NCI-H128 (cell line): ENCODE measurements at regions not wholly inside any gene's neighbourhood (a gene's known extent, or its start where the extent isn't known, plus 50 kb on each side); places are given as distances from the start of the nearest gene placed in this dataset.

Experiments used
- DNase-seq: peaks from one replicate; lab custom pipeline; 2025; ENCODE audit not compliant: unreplicated experiment; lab: John Stamatoyannopoulos, UW

- no peak for DNase-seq
These were observed 142.0 kb upstream of the SLCO3A1 start for GRCh38 chr15:91711384-91712033.

- no peak for DNase-seq
These were observed 141.2 kb upstream of the SLCO3A1 start for GRCh38 chr15:91712286-91712685.

- DNase-seq, result no peak
These were observed 137.0 kb upstream of the SLCO3A1 start for GRCh38 chr15:91716536-91716935.

DNA sequence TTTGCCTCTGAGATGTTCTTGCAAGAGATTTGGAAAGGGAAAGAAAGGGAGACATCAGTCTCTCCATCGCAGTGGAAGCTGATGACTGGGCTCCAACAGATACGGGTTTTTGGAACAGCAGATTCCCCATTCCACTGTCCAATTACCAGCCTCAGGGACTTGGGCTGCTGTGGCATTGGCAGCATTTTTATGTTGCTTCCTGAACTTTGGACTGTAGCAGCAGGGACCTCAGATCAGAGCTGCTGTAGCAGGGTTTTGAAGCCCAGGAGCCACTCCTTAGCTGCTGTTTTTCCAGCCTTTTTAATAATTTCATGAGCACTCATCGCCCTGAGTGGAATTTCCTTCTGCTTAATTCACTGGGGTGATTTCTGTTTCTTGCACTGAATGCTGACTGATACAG, 135.7 kb upstream of the SLCO3A1 start:
- DNase-seq, result no peak

GRCh38 chr15:91723959-91724358, 129.5 kb upstream of the SLCO3A1 start:
- DNase-seq, result no peak

DNA sequence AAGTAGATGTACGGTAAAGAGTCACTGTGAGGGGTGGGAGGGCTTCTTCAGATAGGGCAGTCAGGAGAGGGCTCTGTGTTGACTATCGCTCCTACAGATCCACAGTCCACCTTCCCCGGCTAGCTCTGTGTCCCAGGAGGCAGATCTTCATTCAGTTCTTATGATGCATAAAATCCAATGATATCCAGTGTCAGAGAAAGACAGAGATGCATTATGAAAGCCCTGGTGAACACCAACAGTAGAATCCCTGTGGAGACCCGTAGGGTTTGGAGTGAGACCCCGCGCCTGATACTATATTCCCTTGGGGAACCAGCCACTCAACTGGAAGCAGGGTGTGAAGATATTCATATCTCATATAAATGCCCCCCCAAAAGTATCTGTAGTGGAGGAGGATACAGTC, 119.8 kb upstream of the SLCO3A1 start:
- no peak for DNase-seq

DNA sequence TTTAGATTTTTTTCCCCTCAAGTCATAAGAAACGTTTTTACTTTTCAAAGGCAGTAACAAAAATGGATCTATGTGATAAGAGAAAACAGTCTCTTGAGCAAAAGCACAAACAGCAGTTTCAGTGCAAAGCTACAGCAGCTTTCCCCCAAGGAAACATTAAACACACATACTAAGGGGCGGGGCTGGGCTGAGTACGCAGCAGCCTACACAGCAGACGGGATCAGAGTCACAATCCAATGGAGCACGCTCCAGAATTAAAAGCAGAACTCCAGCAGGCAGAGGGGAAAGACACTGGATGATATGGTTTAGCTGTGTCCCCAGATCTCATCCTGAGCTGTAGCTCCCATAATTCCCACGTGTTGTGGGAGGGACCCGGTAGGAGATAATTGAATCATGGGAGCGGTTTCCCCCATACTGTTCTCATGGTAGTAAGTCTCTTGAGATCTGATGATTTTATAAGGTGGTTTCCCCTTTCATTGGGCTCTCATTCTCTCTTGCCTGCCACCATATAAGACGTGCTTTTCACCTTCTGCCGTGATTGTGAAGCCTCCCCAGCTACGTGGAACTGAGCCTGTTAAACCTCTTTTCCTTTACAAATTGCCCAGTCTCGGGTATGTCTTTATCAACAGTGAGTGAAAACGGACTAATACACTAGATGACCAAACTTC, 116.2 kb upstream of the SLCO3A1 start:
- no peak for DNase-seq

DNA sequence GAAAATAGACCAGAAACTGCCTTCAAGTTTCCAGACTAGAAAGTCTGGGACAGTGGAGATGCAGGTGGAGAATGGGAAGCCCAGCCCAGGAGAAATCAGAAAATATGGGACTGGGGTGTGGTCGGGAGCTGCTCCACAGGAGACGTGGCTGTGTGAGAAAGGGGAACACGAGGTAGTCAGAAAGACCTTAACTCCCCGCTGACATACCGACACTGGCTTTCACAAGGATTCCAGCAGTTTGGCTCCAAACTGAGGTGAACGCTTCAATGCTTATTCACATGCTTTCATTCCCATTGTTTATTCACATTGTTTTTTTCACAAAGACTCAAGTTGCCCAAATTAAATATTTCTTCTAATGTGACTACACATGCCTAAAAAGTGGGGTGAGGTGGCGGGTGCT, 111.5 kb upstream of the SLCO3A1 start:
- DNase-seq, result no peak

DNA sequence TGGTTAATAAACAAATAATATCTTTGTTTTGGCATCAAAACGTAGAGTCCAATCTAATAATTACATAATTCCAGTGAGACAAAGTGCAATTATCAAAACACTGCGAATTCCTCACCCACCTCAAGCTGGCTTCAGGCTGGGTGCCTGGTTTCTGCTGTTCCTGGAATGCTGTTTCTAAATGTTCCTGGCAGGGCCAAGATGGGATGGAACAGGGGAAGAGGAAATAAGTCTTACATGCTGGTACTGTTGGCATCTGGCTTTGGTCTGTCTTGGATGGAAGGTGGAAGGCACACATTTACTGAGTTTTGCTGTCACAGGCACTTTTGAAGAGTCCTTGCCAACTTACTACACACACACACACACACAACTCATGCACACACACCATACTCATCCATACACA, 101.9 kb upstream of the SLCO3A1 start:
- DNase-seq, result no peak

- no peak for DNase-seq
These were observed 101.3 kb upstream of the SLCO3A1 start for GRCh38 chr15:91752081-91752785.

DNA sequence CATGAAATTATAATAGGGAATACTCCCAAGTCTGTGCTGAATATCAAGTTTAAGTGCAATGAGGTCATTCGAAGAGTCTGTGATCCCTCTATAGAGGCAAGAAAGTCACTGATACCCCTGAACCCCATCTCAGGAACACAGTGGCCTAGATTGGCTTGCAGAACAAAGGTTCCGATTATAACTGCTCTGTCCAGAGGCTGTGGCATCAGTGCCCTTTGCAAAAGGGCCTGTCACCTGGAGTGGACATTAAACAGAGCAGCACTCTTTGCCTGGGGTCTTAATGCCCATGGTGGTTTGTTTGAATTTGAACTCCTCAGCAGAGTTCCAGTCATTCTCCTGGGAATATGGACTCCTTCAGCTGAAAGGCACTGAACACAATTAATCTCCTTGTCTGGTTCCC, 93.9 kb upstream of the SLCO3A1 start:
- DNase-seq, result no peak

GRCh38 chr15:91765660-91766059, 87.8 kb upstream of the SLCO3A1 start:
- no peak for DNase-seq

GRCh38 chr15:91769476-91769875, 84.0 kb upstream of the SLCO3A1 start:
- no peak for DNase-seq

DNA sequence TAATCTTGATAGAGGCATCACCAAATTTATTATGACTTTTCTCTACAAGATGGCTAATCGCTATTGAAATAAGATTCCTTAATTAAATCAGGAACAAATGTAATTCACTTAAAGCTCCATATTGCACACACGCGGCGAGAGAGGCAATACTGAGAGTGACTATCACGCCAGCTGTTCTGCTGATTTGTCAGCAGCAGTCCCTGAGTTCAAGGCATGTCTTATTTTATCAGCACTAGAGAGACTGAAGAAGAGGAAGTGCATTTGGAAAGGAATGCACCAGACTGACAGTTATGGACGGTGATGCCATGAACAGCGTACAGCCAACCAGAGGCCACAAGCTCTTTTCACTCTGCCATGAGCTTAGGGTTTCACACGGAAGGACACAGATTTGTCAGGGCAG, 83.6 kb upstream of the SLCO3A1 start:
- no peak for DNase-seq

GRCh38 chr15:91776104-91776503, 77.4 kb upstream of the SLCO3A1 start:
- DNase-seq, result no peak

GRCh38 chr15:91779960-91780359, 73.5 kb upstream of the SLCO3A1 start:
- DNase-seq, result no peak

GRCh38 chr15:91780387-91780786, 73.1 kb upstream of the SLCO3A1 start:
- no peak for DNase-seq

GRCh38 chr15:91782221-91782620, 71.3 kb upstream of the SLCO3A1 start:
- DNase-seq, result no peak

DNA sequence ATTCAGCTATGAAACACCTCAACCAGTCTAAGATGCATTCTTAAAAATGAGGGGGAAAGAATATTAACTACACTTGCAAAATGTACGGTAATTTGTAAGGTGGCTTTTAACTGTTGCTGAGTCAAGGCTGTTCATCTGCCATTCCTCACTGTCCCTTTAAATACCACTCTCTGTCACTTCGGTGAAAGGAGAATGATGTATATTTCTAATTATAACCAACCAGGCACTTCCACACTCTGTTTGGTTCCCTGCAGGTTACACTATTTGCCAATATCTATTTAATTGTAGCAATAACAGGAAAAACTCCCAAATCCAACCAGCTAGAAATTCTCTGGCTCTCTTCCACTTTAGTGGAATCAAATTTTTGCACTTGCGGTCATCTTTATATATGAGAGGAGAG, 70.5 kb upstream of the SLCO3A1 start:
- no peak for DNase-seq

- no peak for DNase-seq
These were observed 70.1 kb upstream of the SLCO3A1 start for GRCh38 chr15:91783451-91783850.

DNA sequence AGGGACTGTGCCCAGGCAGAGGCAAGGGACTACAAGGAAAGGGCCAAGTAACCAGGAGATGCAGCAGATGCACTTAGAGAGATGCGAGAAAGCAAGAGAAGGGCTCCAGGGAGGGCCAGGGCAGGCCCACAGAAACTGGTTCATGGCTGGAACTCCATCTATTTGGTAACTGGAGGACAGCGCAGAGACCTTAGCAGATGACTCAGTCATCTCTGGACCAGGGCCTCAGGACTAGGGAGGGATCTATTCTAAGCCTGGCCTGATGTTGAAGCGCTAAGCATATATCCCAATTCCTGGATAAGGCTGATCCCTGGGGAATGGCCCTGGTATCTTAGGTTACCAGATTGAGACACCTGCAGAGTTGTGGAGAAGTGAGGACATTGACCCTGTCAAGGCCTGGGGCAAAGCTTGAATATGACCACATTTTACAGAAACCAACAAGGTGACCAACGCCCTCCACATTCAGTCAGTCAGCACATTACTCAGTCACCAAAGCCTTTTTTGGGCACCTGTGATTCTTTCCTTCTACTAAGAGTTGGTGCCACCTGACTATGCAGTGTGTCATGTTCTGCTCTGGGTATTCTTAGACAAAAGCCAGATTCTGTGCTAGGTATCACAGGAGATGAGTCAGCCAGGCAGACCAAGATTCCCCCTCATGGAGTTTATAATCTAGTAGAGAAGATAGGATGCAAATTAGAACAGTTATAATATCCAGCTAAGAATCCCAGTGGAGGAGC, 68.4 kb upstream of the SLCO3A1 start:
- no peak for DNase-seq

DNA sequence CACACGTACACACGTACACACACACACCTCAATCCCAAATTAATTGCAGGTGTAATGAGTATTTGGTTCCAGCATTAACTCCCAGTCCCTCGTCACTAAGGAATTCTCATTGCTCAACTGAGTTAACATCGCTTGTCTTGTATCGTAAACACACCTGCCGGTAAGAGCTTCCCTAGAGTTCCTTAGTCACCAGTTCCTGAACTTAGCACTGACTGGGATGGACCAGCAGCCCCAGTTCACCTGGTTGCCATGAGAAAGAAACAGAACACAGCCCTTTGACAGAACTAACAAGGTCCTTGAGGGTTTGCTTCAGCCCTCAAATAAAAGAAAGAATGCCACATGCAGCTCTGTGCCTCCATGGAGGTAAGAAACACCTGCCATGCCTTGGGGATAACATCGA, 66.3 kb upstream of the SLCO3A1 start:
- no peak for DNase-seq
